ENCODE measurements at regions not wholly inside any gene's neighbourhood (a gene's known extent, or its start where the extent isn't known, plus 50 kb on each side); places are given as distances from the start of the nearest gene placed in this dataset.
"Not testable (repeated sequence)": the region's sequence is repeated elsewhere in the genome, so short reads cannot be mapped to it uniquely, and the experiment has no call there.

DNA sequence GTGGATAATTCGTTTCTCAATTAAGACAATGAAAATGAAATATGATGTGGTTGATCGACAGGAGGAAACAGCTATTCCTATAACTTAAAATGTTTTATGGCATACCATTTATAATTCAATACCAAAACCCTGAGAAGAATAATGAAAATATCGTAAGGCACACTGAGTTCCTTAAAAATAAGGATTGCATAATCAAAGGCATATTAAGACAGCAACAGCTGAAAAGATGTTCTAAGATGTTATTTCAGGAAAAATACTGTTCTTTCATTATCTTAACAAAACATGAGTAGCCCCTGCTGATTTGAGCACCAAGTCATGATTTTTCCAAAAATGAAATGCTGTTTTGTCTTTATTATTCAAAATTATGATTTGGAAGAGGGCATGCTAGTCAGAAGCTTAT is 189.4 kb upstream of the ALG10 start:
- Histone ChIP-seq H3K27me3 (ENCODE audit: control insufficient read depth in 3 of 3, insufficient read depth in 3 of 3, low read length in 3 of 3) (no peaks in the 10 kb centered on the region), H3K36me3 (ENCODE audit: control insufficient read depth in 3 of 3, insufficient read depth in 3 of 3, low read length in 3 of 3) (no peaks in the 10 kb centered on the region), H3K9me3 (ENCODE audit: control insufficient read depth in 3 of 3, low read length in 3 of 3) (no peaks in the 10 kb centered on the region), H3K27ac (ENCODE audit: low read depth, low read length) (no peak overlapping the region), H3K4me1 (ENCODE audit: control insufficient read depth in 3 of 3, insufficient read depth in 3 of 3, low read length in 3 of 3) (no peaks in the 10 kb centered on the region), H3K4me3 (ENCODE audit: low read length in 3 of 3) (no peak overlapping the region), H3K9ac (ENCODE audit: low read depth in 1 of 3, low read length in 3 of 3) (no peak overlapping the region)

GRCh38 chr12:33834672-33835071 is 187.6 kb upstream of the ALG10 start:
- H3K36me3 ChIP-seq (ENCODE audit: control insufficient read depth in 3 of 3, insufficient read depth in 3 of 3, low read length in 3 of 3) = no peaks in the 10 kb centered on the region
- H3K9me3 ChIP-seq (ENCODE audit: control insufficient read depth in 3 of 3, low read length in 3 of 3) = no peaks in the 10 kb centered on the region
- H3K27ac ChIP-seq (ENCODE audit: low read depth, low read length) = no peak overlapping the region
- no peaks in the 10 kb centered on the region for H3K4me1 ChIP-seq (ENCODE audit: control insufficient read depth in 3 of 3, insufficient read depth in 3 of 3, low read length in 3 of 3)
- H3K9ac ChIP-seq (ENCODE audit: low read depth in 1 of 3, low read length in 3 of 3) = no peak overlapping the region
- no peak overlapping the region for H3K4me3 ChIP-seq (ENCODE audit: low read length in 3 of 3)
- H3K27me3 ChIP-seq (ENCODE audit: control insufficient read depth in 3 of 3, insufficient read depth in 3 of 3, low read length in 3 of 3) = no peaks in the 10 kb centered on the region

GRCh38 chr12:33876618-33877017 is 145.7 kb upstream of the ALG10 start:
- Histone ChIP-seq H3K4me3 (ENCODE audit: low read length in 3 of 3) (no peak overlapping the region), H3K4me1 (ENCODE audit: control insufficient read depth in 3 of 3, insufficient read depth in 3 of 3, low read length in 3 of 3) (no peaks in the 10 kb centered on the region), H3K9me3 (ENCODE audit: control insufficient read depth in 3 of 3, low read length in 3 of 3) (peaks cover 0 to 2% (median 0%) of the 10 kb centered on the region in 3 donors), H3K27me3 (ENCODE audit: control insufficient read depth in 3 of 3, insufficient read depth in 3 of 3, low read length in 3 of 3) (no peaks in the 10 kb centered on the region), H3K9ac (ENCODE audit: low read depth in 1 of 3, low read length in 3 of 3) (no peak overlapping the region), H3K36me3 (ENCODE audit: control insufficient read depth in 3 of 3, insufficient read depth in 3 of 3, low read length in 3 of 3) (no peaks in the 10 kb centered on the region), H3K27ac (ENCODE audit: low read depth, low read length) (no peak overlapping the region)

DNA sequence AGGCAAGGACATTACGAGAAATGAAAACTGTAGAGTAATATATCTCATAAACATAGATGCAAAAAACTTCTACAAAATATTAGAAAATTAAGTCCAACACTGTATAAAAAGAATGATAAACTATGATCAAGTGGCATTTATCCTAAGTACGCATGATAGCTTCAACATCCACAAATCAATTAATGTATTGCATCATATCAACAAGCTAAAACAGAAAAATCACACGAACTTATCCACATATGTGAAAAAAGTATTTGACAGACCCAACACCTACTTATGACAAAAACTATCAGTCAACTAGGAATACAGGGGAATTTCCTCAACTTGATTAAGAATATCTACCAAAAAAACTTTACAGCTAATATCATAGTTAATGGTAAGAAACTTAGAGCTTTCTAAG is 129.9 kb upstream of the ALG10 start:
- H3K27ac ChIP-seq (ENCODE audit: low read depth, low read length) = no peak overlapping the region
- H3K4me1 ChIP-seq (ENCODE audit: control insufficient read depth in 3 of 3, insufficient read depth in 3 of 3, low read length in 3 of 3) = no peaks in the 10 kb centered on the region
- H3K9me3 ChIP-seq (ENCODE audit: control insufficient read depth in 3 of 3, low read length in 3 of 3) = no peaks in the 10 kb centered on the region
- no peak overlapping the region for H3K4me3 ChIP-seq (ENCODE audit: low read length in 3 of 3)
- H3K9ac ChIP-seq (ENCODE audit: low read depth in 1 of 3, low read length in 3 of 3) = no peak overlapping the region
- no peaks in the 10 kb centered on the region for H3K27me3 ChIP-seq (ENCODE audit: control insufficient read depth in 3 of 3, insufficient read depth in 3 of 3, low read length in 3 of 3)
- no peaks in the 10 kb centered on the region for H3K36me3 ChIP-seq (ENCODE audit: control insufficient read depth in 3 of 3, insufficient read depth in 3 of 3, low read length in 3 of 3)

DNA sequence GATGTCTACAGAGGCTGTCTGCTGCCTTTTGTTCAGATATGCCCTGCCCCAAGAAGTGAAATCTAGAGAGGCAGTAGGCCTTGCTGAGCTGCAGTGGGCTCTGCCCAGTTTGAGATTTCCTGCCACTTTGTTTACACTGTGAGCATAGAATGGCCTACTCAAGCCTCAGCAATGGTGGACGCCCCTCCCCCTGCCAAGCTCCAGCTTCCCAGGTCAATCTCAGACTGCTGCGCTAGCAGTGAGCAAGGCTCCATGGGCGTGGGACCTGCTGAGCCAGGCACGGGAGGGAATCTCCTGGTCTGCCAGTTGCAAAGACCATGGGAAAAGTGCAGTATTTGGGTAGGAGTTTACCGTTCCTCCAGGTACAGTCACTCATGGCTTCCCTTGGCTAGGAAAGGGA is 101.8 kb upstream of the ALG10 start:
- not testable (repeated sequence) for H3K27me3 ChIP-seq (ENCODE audit: control insufficient read depth in 3 of 3, insufficient read depth in 3 of 3, low read length in 3 of 3); H3K4me3 ChIP-seq (ENCODE audit: low read length in 3 of 3); H3K9ac ChIP-seq (ENCODE audit: low read depth in 1 of 3, low read length in 3 of 3); H3K4me1 ChIP-seq (ENCODE audit: control insufficient read depth in 3 of 3, insufficient read depth in 3 of 3, low read length in 3 of 3); H3K27ac ChIP-seq (ENCODE audit: low read depth, low read length); H3K9me3 ChIP-seq (ENCODE audit: control insufficient read depth in 3 of 3, low read length in 3 of 3); H3K36me3 ChIP-seq (ENCODE audit: control insufficient read depth in 3 of 3, insufficient read depth in 3 of 3, low read length in 3 of 3)

DNA sequence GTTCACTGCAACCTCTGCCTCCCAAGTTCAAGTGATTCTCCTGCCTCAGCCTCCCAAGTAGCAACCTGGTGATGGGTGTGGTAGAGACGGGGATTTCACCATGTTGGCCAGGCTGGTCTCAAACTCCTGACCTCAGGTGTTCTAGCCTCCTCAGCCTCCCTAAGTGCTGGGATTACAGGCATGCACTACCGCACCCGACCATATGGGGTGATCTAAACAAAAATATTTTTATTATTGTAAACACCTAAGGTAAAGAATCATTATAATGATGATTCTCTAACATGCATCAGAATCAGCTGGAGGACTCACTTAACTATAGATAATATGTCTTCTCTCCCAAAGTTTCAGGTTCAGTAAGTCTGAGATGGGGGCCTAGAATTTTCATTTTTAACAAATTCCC is 96.2 kb upstream of the ALG10 start:
- Histone ChIP-seq H3K36me3 (ENCODE audit: control insufficient read depth in 3 of 3, insufficient read depth in 3 of 3, low read length in 3 of 3) (no peaks in the 10 kb centered on the region), H3K9ac (ENCODE audit: low read depth in 1 of 3, low read length in 3 of 3) (no peak overlapping the region), H3K4me3 (ENCODE audit: low read length in 3 of 3) (no peak overlapping the region), H3K9me3 (ENCODE audit: control insufficient read depth in 3 of 3, low read length in 3 of 3) (no peaks in the 10 kb centered on the region), H3K27ac (ENCODE audit: low read depth, low read length) (no peak overlapping the region), H3K4me1 (ENCODE audit: control insufficient read depth in 3 of 3, insufficient read depth in 3 of 3, low read length in 3 of 3) (no peaks in the 10 kb centered on the region), H3K27me3 (ENCODE audit: control insufficient read depth in 3 of 3, insufficient read depth in 3 of 3, low read length in 3 of 3) (no peaks in the 10 kb centered on the region)

- not testable (repeated sequence) for H3K9me3 ChIP-seq (ENCODE audit: control insufficient read depth in 3 of 3, low read length in 3 of 3); H3K27ac ChIP-seq (ENCODE audit: low read depth, low read length); H3K9ac ChIP-seq (ENCODE audit: low read depth in 1 of 3, low read length in 3 of 3); H3K4me3 ChIP-seq (ENCODE audit: low read length in 3 of 3); H3K36me3 ChIP-seq (ENCODE audit: control insufficient read depth in 3 of 3, insufficient read depth in 3 of 3, low read length in 3 of 3); H3K4me1 ChIP-seq (ENCODE audit: control insufficient read depth in 3 of 3, insufficient read depth in 3 of 3, low read length in 3 of 3); H3K27me3 ChIP-seq (ENCODE audit: control insufficient read depth in 3 of 3, insufficient read depth in 3 of 3, low read length in 3 of 3)
Measured at GRCh38 chr12:33937669-33938068, 84.6 kb upstream of the ALG10 start.

GRCh38 chr12:33942172-33942571 is 80.1 kb upstream of the ALG10 start:
- no peaks in the 10 kb centered on the region for H3K9me3 ChIP-seq (ENCODE audit: control insufficient read depth in 3 of 3, low read length in 3 of 3)
- H3K36me3 ChIP-seq (ENCODE audit: control insufficient read depth in 3 of 3, insufficient read depth in 3 of 3, low read length in 3 of 3) = no peaks in the 10 kb centered on the region
- no peak overlapping the region for H3K9ac ChIP-seq (ENCODE audit: low read depth in 1 of 3, low read length in 3 of 3)
- H3K4me1 ChIP-seq (ENCODE audit: control insufficient read depth in 3 of 3, insufficient read depth in 3 of 3, low read length in 3 of 3) = no peaks in the 10 kb centered on the region
- H3K4me3 ChIP-seq (ENCODE audit: low read length in 3 of 3) = no peak overlapping the region
- no peak overlapping the region for H3K27ac ChIP-seq (ENCODE audit: low read depth, low read length)
- H3K27me3 ChIP-seq (ENCODE audit: control insufficient read depth in 3 of 3, insufficient read depth in 3 of 3, low read length in 3 of 3) = no peaks in the 10 kb centered on the region

- H3K27me3 ChIP-seq (ENCODE audit: control insufficient read depth in 3 of 3, insufficient read depth in 3 of 3, low read length in 3 of 3) = no peaks in the 10 kb centered on the region
- H3K4me3 ChIP-seq (ENCODE audit: low read length in 3 of 3) = no peak overlapping the region
- no peak overlapping the region for H3K27ac ChIP-seq (ENCODE audit: low read depth, low read length)
- no peaks in the 10 kb centered on the region for H3K36me3 ChIP-seq (ENCODE audit: control insufficient read depth in 3 of 3, insufficient read depth in 3 of 3, low read length in 3 of 3)
- H3K4me1 ChIP-seq (ENCODE audit: control insufficient read depth in 3 of 3, insufficient read depth in 3 of 3, low read length in 3 of 3) = no peaks in the 10 kb centered on the region
- H3K9ac ChIP-seq (ENCODE audit: low read depth in 1 of 3, low read length in 3 of 3) = no peak overlapping the region
- no peaks in the 10 kb centered on the region for H3K9me3 ChIP-seq (ENCODE audit: control insufficient read depth in 3 of 3, low read length in 3 of 3)
Measured at GRCh38 chr12:33944703-33945437, 77.4 kb upstream of the ALG10 start.

GRCh38 chr12:33945438-33945784 is 76.9 kb upstream of the ALG10 start:
- Histone ChIP-seq H3K27ac (ENCODE audit: low read depth, low read length) (no peak overlapping the region), H3K27me3 (ENCODE audit: control insufficient read depth in 3 of 3, insufficient read depth in 3 of 3, low read length in 3 of 3) (no peaks in the 10 kb centered on the region), H3K4me3 (ENCODE audit: low read length in 3 of 3) (no peak overlapping the region), H3K9me3 (ENCODE audit: control insufficient read depth in 3 of 3, low read length in 3 of 3) (no peaks in the 10 kb centered on the region), H3K9ac (ENCODE audit: low read depth in 1 of 3, low read length in 3 of 3) (no peak overlapping the region), H3K4me1 (ENCODE audit: control insufficient read depth in 3 of 3, insufficient read depth in 3 of 3, low read length in 3 of 3) (no peaks in the 10 kb centered on the region), H3K36me3 (ENCODE audit: control insufficient read depth in 3 of 3, insufficient read depth in 3 of 3, low read length in 3 of 3) (no peaks in the 10 kb centered on the region)

DNA sequence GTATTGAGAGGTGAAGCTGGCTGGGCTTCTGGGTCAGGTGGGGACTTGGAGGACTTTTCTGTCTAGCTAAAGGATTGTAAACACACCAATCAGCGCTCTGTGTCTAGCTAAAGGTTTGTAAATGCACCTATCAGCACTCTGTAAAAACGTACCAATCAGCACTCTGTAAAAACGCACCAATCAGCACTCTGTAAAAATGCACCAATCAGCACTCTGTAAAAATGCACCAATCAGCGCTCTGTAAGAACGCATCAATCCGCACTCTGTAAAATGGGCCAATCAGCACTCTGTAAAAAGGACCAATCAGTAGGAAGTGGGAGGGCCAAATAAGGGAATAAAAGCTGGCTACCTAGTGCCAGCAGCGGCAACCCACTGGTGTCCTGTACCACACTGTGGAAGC is 56.1 kb upstream of the ALG10 start:
- H3K27ac ChIP-seq (ENCODE audit: low read depth, low read length); H3K36me3 ChIP-seq (ENCODE audit: control insufficient read depth in 3 of 3, insufficient read depth in 3 of 3, low read length in 3 of 3): not testable (repeated sequence)

More for the DNA sequence above, 56.1 kb upstream of the ALG10 start:
- not testable (repeated sequence) for H3K9me3 ChIP-seq (ENCODE audit: control insufficient read depth in 3 of 3, low read length in 3 of 3); H3K4me1 ChIP-seq (ENCODE audit: control insufficient read depth in 3 of 3, insufficient read depth in 3 of 3, low read length in 3 of 3); H3K27me3 ChIP-seq (ENCODE audit: control insufficient read depth in 3 of 3, insufficient read depth in 3 of 3, low read length in 3 of 3); H3K9ac ChIP-seq (ENCODE audit: low read depth in 1 of 3, low read length in 3 of 3); H3K4me3 ChIP-seq (ENCODE audit: low read length in 3 of 3)
